ENCODE measurements at regions not wholly inside any gene's neighbourhood (a gene's known extent, or its start where the extent isn't known, plus 50 kb on each side); places are given as distances from the start of the nearest gene placed in this dataset.

GRCh38 chr7:112566442-112567324, 85.9 kb downstream of the LSMEM1 start:
- no peak for TF ChIP-seq POLR2A (IDR thresholded peaks at IDR 0.05)
- TF ChIP-seq CTCF (IDR thresholded peaks at IDR 0.05), result no peak

Data from testis (tissue), 2 donors.